BLaER1 treated with 17β-estradiol and CSF1 and Interleukin-3, amounts not matched to agents 10 nM and 100 nM (cell line): ENCODE measurements at regions not wholly inside any gene's neighbourhood (a gene's known extent, or its start where the extent isn't known, plus 50 kb on each side); places are given as distances from the start of the nearest gene placed in this dataset.

Experiments
- H3K27ac ChIP-seq, 11 experiments: shearing (Covaris generic); formaldehyde crosslinking; 2 replicates each; pipeline ENCODE4 v1.8.1; 2022
- H3K27me3 ChIP-seq, 11 experiments: shearing (Covaris generic); formaldehyde crosslinking; 2 replicates each; pipeline ENCODE4 v1.8.1; 2022
- H3K36me3 ChIP-seq, 11 experiments: shearing (Covaris generic); formaldehyde crosslinking; 2 replicates each; pipeline ENCODE4 v1.8.1; 2022
- H3K4me1 ChIP-seq, 10 experiments: shearing (Covaris generic); formaldehyde crosslinking; 2 replicates each; pipeline ENCODE4 v1.8.1; 2022
- H3K4me2 ChIP-seq, 11 experiments: shearing (Covaris generic); formaldehyde crosslinking; 2 replicates each; pipeline ENCODE4 v1.8.1; 2022
- H3K4me3 ChIP-seq, 10 experiments: shearing (Covaris generic); formaldehyde crosslinking; 2 replicates each; pipeline ENCODE4 v1.8.1; 2022
- H3K9ac ChIP-seq, 11 experiments: shearing (Covaris generic); formaldehyde crosslinking; 2 replicates each; pipeline ENCODE4 v1.8.1; 2022
- H3K9me3 ChIP-seq, 11 experiments: shearing (Covaris generic); formaldehyde crosslinking; replicated peaks in 1 of 11; 2 replicates each; pipeline ENCODE4 v1.8.1; 2022
- H4K20me1 ChIP-seq, 11 experiments: shearing (Covaris generic); formaldehyde crosslinking; 2 replicates each; pipeline ENCODE4 v1.8.1; 2022
- Cebpa-rat ChIP-seq, 11 experiments: shearing (Covaris generic); IDR thresholded peaks; 2 replicates each; pipeline ENCODE4 v1.8.1; 2022

- Histone ChIP-seq H3K9me3 (peaks cover 16 to 62% (median 29%) of the 10 kb centered on the region in 11 experiments), H3K4me2 (no peak overlapping the region), H3K4me1 (no peaks in the 10 kb centered on the region), H3K4me3 (no peak overlapping the region), H3K9ac (no peak overlapping the region), H3K27ac (no peak overlapping the region), H3K36me3 (peaks cover 0 to 10% (median 0%) of the 10 kb centered on the region in 11 experiments; a peak in 2 of 22 replicates), H3K27me3 (no peaks in the 10 kb centered on the region), H4K20me1 (no peaks in the 10 kb centered on the region)
- no peak for TF ChIP-seq Cebpa-rat (IDR thresholded peaks at IDR 0.05)
These were observed 401.4 kb downstream of the PCNX1 start for GRCh38 chr14:71308671-71309070.

GRCh38 chr14:71309756-71310155 lies 402.5 kb downstream of the PCNX1 start:
- H3K9ac ChIP-seq = no peak overlapping the region
- TF ChIP-seq Cebpa-rat (IDR thresholded peaks at IDR 0.05) = no peak
- H3K9me3 ChIP-seq = peaks cover 6 to 59% (median 21%) of the 10 kb centered on the region in 11 experiments
- H3K4me2 ChIP-seq = no peak overlapping the region
- H3K27me3 ChIP-seq = no peaks in the 10 kb centered on the region
- H4K20me1 ChIP-seq = no peaks in the 10 kb centered on the region
- H3K4me1 ChIP-seq = no peaks in the 10 kb centered on the region
- peaks cover 0 to 6% (median 0%) of the 10 kb centered on the region in 11 experiments; a peak in 2 of 22 replicates for H3K36me3 ChIP-seq
- no peak overlapping the region for H3K27ac ChIP-seq
- H3K4me3 ChIP-seq = no peak overlapping the region

- Histone ChIP-seq H3K27ac (no peak overlapping the region), H3K36me3 (no peaks in the 10 kb centered on the region), H4K20me1 (no peaks in the 10 kb centered on the region), H3K27me3 (no peaks in the 10 kb centered on the region), H3K9me3 (peaks cover 0 to 46% (median 11%) of the 10 kb centered on the region in 11 experiments; a peak in 15 of 22 replicates), H3K4me2 (no peak overlapping the region), H3K4me3 (no peak overlapping the region), H3K4me1 (no peaks in the 10 kb centered on the region), H3K9ac (no peak overlapping the region)
- TF ChIP-seq Cebpa-rat (IDR thresholded peaks at IDR 0.05) = no peak
These were observed 403.8 kb downstream of the PCNX1 start for GRCh38 chr14:71311061-71311460.

GRCh38 chr14:71314717-71315116 lies 407.5 kb downstream of the PCNX1 start:
- no peak overlapping the region for H3K4me2 ChIP-seq
- H4K20me1 ChIP-seq = no peaks in the 10 kb centered on the region
- H3K27me3 ChIP-seq = no peaks in the 10 kb centered on the region
- H3K36me3 ChIP-seq = no peaks in the 10 kb centered on the region
- no peak overlapping the region for H3K9ac ChIP-seq
- H3K9me3 ChIP-seq = peaks cover 0 to 25% (median 11%) of the 10 kb centered on the region in 11 experiments; a peak in 15 of 22 replicates
- TF ChIP-seq Cebpa-rat (IDR thresholded peaks at IDR 0.05) = no peak
- peaks cover 9 to 21% (median 14%) of the 10 kb centered on the region in 10 experiments; a peak in 18 of 20 replicates for H3K4me1 ChIP-seq
- H3K27ac ChIP-seq = no peak overlapping the region
- H3K4me3 ChIP-seq = no peak overlapping the region

- TF ChIP-seq Cebpa-rat (IDR thresholded peaks at IDR 0.05) = no peak
- H3K4me3 ChIP-seq = no peak overlapping the region
- no peak overlapping the region for H3K9ac ChIP-seq
- H4K20me1 ChIP-seq = no peaks in the 10 kb centered on the region
- H3K4me1 ChIP-seq = peaks cover 22 to 32% (median 25%) of the 10 kb centered on the region in 10 experiments
- H3K9me3 ChIP-seq = peaks cover 0 to 21% (median 11%) of the 10 kb centered on the region in 11 experiments; a peak in 15 of 22 replicates
- peak overlapping the region in 8 of 11 experiments; percentile 2 to 75 (median 33); a peak in 13 of 22 replicates for H3K4me2 ChIP-seq
- H3K27me3 ChIP-seq = no peaks in the 10 kb centered on the region
- peak overlapping the region in 2 of 11 experiments; percentile 14 to 16; a peak in 1 of 22 replicates for H3K27ac ChIP-seq
- H3K36me3 ChIP-seq = no peaks in the 10 kb centered on the region
These were observed 410.3 kb downstream of the PCNX1 start for GRCh38 chr14:71317385-71318096.

- peak overlapping the region in 7 of 11 experiments; percentile 2 to 60 (median 30); a peak in 9 of 22 replicates for H3K4me2 ChIP-seq
- no peak overlapping the region for H3K9ac ChIP-seq
- no peaks in the 10 kb centered on the region for H3K36me3 ChIP-seq
- H4K20me1 ChIP-seq = no peaks in the 10 kb centered on the region
- peaks cover 22 to 36% (median 28%) of the 10 kb centered on the region in 10 experiments for H3K4me1 ChIP-seq
- no peak overlapping the region for H3K27ac ChIP-seq
- no peaks in the 10 kb centered on the region for H3K27me3 ChIP-seq
- TF ChIP-seq Cebpa-rat (IDR thresholded peaks at IDR 0.05) = no peak
- no peak overlapping the region for H3K4me3 ChIP-seq
- peaks cover 0 to 15% (median 6%) of the 10 kb centered on the region in 11 experiments; a peak in 15 of 22 replicates for H3K9me3 ChIP-seq
These were observed 410.8 kb downstream of the PCNX1 start for GRCh38 chr14:71318097-71318459.

GRCh38 chr14:71319666-71320065 lies 412.4 kb downstream of the PCNX1 start:
- H3K27ac ChIP-seq = peak overlapping the region in 9 of 11 experiments; percentile 0 to 97 (median 35); a peak in 12 of 22 replicates
- H3K9me3 ChIP-seq = no peaks in the 10 kb centered on the region
- H3K4me1 ChIP-seq = peaks cover 36 to 51% (median 40%) of the 10 kb centered on the region in 10 experiments
- peak overlapping the region; percentile 63 to 98 (median 94) for H3K4me3 ChIP-seq
- no peak for TF ChIP-seq Cebpa-rat (IDR thresholded peaks at IDR 0.05)
- peak overlapping the region; percentile 60 to 92 (median 85) for H3K4me2 ChIP-seq
- H3K27me3 ChIP-seq = no peaks in the 10 kb centered on the region
- no peaks in the 10 kb centered on the region for H3K36me3 ChIP-seq
- H3K9ac ChIP-seq = peak overlapping the region in 10 of 11 experiments; percentile 31 to 97 (median 62); a peak in 19 of 22 replicates
- H4K20me1 ChIP-seq = no peaks in the 10 kb centered on the region; a peak in 2 of 22 replicates

GRCh38 chr14:71320107-71320733 lies 413.0 kb downstream of the PCNX1 start, which contains the start of gene SIPA1L1:
Gene SIPA1L1, plus strand, starts transcription at chr14:71320476.
- no peaks in the 10 kb centered on the region for H3K27me3 ChIP-seq
- H3K27ac ChIP-seq = peak within 1 kb of the TSS; percentile 90 to 98 (median 96)
- no peak for TF ChIP-seq Cebpa-rat (IDR thresholded peaks at IDR 0.05)
- H3K4me2 ChIP-seq = peak within 1 kb of the TSS; percentile 79 to 98 (median 89)
- peak within 1 kb of the TSS; percentile 93 to 99 (median 97) for H3K9ac ChIP-seq
- H3K36me3 ChIP-seq = no peaks in the 10 kb centered on the region
- H3K4me3 ChIP-seq = peak within 1 kb of the TSS; percentile 82 to 98 (median 94)
- H3K4me1 ChIP-seq = peaks cover 41 to 57% (median 46%) of the 10 kb centered on the region in 10 experiments
- peaks cover 0 to 4% (median 0%) of the 10 kb centered on the region in 11 experiments; a peak in 4 of 22 replicates for H4K20me1 ChIP-seq
- H3K9me3 ChIP-seq = no peaks in the 10 kb centered on the region
